Sigmoid colon (tissue), 6 donors: ENCODE measurements at regions not wholly inside any gene's neighbourhood (a gene's known extent, or its start where the extent isn't known, plus 50 kb on each side); places are given as distances from the start of the nearest gene placed in this dataset.
"Not testable (repeated sequence)": the region's sequence is repeated elsewhere in the genome, so short reads cannot be mapped to it uniquely, and the experiment has no call there.

Source experiments
- DNase-seq: peaks from one replicate; pipeline ENCODE4 v3.0.0-alpha.2; 2019
- H3K27ac ChIP-seq, 4 donors: fragments of 200-600 bp; sonication (generic); one replicate each; pipeline ENCODE4 v1.5.1; 2016 to 2019; ENCODE audit warnings: mild to moderate bottlenecking in 1 of 4
- H3K27me3 ChIP-seq, 3 donors: fragments of 200-600 bp; sonication (generic); one replicate each; pipeline ENCODE4 v1.5.1; 2019; ENCODE audit warnings: mild to moderate bottlenecking in 1 of 3
- H3K36me3 ChIP-seq, 4 donors: fragments of 200-600 bp; sonication (generic); one replicate each; pipeline ENCODE4 v1.5.1; 2016 to 2019
- H3K4me1 ChIP-seq, 4 donors: fragments of 200-600 bp; sonication (generic); one replicate each; pipeline ENCODE4 v1.5.1; 2017 to 2019
- H3K4me3 ChIP-seq, 4 donors: fragments of 200-600 bp; sonication (generic); one replicate each; pipeline ENCODE4 v1.5.1; 2017 to 2019; ENCODE audit warnings: mild to moderate bottlenecking in 2 of 4, moderate library complexity in 1 of 4
- H3K9me3 ChIP-seq, 4 donors: fragments of 200-600 bp in 3 of 4; sonication (generic) in 3 of 4; one replicate each; pipeline versions ENCODE4 v1.5.1 to v1.6.1; 2013 to 2019
- EP300 ChIP-seq, 4 donors: sonication (generic); formaldehyde crosslinking; IDR thresholded peaks; one replicate each; pipeline ENCODE4 v1.6.1; 2017; ENCODE audit warnings: antibody characterized with exemption in 4 of 4
- POLR2A ChIP-seq, 2 donors: fragments of 450-650 bp; IDR thresholded peaks; one replicate each; pipeline ENCODE4 v1.6.1; 2016; ENCODE audit warnings: antibody characterized with exemption in 2 of 2, mild to moderate bottlenecking in 2 of 2, moderate library complexity in 2 of 2
- POLR2AphosphoS5 ChIP-seq, 4 donors: sonication (generic); formaldehyde crosslinking; IDR thresholded peaks; one replicate each; pipeline ENCODE4 v1.6.1; 2017; ENCODE audit warnings: antibody characterized with exemption in 4 of 4
- WGBS, 2 donors: extraction: QIAGEN DNeasy Blood & Tissue Kit; methylation state at CpG; one replicate each; pipeline ENCODE4 v1.1.7; 2013; 5-methylcytosine and 5-hydroxymethylcytosine counted together
- intact Hi-C: fragments of 100-400 bp; cut with DNase I; formaldehyde crosslinking; loops from one replicate; pipeline ENCODE4 v1.15.1; 2023
- TF ChIP-seq, protein P1 (sequence below), 4 experiments: fragments of 450-650 bp in 3 of 4; fragments of 200-600 bp in 1 of 4; IDR thresholded peaks; one replicate each; pipeline ENCODE4 v1.5.1; 2016 to 2019; ENCODE audit warnings: antibody characterized with exemption in 4 of 4, mild to moderate bottlenecking in 3 of 4, moderate library complexity in 2 of 4
- donor health status: healthy with polysubstance abuse.
- donor health status: healthy.

DNA sequence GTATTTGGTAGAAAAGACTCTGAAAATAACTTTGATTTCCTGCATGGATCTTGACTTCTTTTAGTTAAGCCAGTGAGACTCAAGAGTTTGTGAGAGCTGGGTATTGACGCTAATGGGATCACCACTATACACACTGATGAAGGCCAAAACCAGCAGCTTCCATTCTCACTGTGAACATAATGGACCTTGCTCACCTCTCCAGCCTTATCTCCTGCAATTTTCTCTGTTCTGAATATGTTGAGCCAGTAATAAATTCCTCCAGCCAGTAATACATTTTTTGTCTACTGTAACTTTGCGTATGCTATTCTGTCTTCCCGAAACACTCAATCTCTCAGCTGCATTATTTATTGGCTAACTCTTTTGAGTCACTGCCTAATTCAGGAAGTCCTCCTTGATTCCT is 111.6 kb upstream of the PPP2R5A start:
- Histone ChIP-seq H3K4me3 (no peak overlapping the region), H3K9me3 (no peaks in the 10 kb centered on the region), H3K27me3 (no peaks in the 10 kb centered on the region), H3K36me3 (no peaks in the 10 kb centered on the region), H3K4me1 (no peaks in the 10 kb centered on the region), H3K27ac (no peak overlapping the region)
- no peak for DNase-seq
- 89 to 97% methylated on average over 3 of the region's 3 CpGs for WGBS, 2 donors
- intact Hi-C loops, result no loop called here
- no peak for TF ChIP-seq POLR2A (IDR thresholded peaks at IDR 0.05)
- no peak for TF ChIP-seq EP300 (IDR thresholded peaks at IDR 0.05)
- TF ChIP-seq, protein P1, sequence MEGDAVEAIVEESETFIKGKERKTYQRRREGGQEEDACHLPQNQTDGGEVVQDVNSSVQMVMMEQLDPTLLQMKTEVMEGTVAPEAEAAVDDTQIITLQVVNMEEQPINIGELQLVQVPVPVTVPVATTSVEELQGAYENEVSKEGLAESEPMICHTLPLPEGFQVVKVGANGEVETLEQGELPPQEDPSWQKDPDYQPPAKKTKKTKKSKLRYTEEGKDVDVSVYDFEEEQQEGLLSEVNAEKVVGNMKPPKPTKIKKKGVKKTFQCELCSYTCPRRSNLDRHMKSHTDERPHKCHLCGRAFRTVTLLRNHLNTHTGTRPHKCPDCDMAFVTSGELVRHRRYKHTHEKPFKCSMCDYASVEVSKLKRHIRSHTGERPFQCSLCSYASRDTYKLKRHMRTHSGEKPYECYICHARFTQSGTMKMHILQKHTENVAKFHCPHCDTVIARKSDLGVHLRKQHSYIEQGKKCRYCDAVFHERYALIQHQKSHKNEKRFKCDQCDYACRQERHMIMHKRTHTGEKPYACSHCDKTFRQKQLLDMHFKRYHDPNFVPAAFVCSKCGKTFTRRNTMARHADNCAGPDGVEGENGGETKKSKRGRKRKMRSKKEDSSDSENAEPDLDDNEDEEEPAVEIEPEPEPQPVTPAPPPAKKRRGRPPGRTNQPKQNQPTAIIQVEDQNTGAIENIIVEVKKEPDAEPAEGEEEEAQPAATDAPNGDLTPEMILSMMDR (IDR thresholded peaks at IDR 0.05), result no peak
- TF ChIP-seq POLR2AphosphoS5 (IDR thresholded peaks at IDR 0.05), result no peak

DNA sequence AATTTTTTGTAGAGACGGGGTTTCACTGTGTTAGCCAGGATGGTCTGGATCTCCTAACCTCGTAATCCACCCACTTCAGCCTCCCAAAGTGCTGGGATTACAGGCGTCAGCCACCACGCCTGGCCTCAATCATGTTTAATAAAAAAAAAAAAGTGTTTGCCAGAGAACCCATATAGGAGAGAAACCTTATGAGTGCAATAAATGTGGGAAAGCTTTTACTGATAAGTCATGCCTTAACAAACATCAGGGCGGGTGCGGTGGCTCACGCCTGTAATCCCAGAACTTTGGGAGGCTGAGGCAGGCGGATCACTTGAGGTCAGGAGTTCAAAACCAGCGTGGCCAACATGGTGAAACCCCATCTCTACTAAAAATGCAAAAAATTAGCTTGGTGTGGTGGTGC is 110.9 kb upstream of the PPP2R5A start:
- H3K9me3 ChIP-seq, H3K4me3 ChIP-seq, DNase-seq, H3K4me1 ChIP-seq, H3K27me3 ChIP-seq, intact Hi-C loops, H3K36me3 ChIP-seq, H3K27ac ChIP-seq: not testable (repeated sequence)
- 47 to 90% methylated on average over 9 of the region's 9 CpGs for WGBS, 2 donors

DNA sequence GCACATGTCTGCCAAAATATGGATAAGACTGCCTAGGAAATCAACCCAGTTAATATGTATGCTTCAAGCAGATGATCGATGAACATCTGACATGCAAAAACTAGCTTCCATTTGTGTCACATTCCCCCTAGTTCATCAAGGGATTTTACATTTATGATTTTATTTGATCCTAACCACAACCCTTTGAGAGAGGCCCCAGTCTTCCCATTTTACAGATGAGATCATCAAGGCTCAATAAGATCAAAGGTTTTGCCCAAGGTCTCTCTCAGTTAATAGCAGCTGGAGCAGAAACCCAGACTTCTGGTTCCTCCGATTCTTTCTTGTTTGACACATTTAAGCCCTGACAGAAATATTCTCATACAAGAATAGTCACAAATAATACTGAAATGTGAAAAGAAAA is 107.7 kb upstream of the PPP2R5A start:
- Histone ChIP-seq H3K9me3 (no peaks in the 10 kb centered on the region), H3K27me3 (no peaks in the 10 kb centered on the region), H3K4me3 (no peak overlapping the region), H3K36me3 (no peaks in the 10 kb centered on the region), H3K27ac (no peak overlapping the region), H3K4me1 (no peaks in the 10 kb centered on the region)
- no peak for DNase-seq
- TF ChIP-seq POLR2AphosphoS5 (IDR thresholded peaks at IDR 0.05) (no peak), POLR2A (IDR thresholded peaks at IDR 0.05) (no peak), EP300 (IDR thresholded peaks at IDR 0.05) (no peak)
- TF ChIP-seq, protein P1 (IDR thresholded peaks at IDR 0.05), result no peak
- WGBS, 2 donors, result 97 to 98% methylated on average over 2 of the region's 2 CpGs
- intact Hi-C loops, result no loop called here

DNA sequence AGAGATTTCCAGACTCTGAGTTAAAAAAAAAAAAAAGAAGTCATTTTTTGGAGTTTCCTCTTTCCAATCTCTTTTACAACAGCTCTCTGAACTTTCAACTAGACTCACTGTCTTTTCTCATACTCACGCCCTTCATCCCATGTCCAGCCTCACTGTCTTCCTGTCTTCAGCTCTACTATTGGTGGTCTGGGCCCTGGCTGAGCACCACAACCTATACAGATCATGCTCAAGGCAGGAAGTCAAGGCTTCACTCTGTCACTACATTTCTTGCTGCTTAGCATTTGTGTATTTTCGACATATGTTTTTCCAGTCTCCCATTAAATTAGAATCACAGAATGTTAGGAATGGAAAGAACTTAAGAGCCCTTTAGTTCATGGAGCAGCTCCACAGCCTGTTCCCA is 106.4 kb upstream of the PPP2R5A start:
- Histone ChIP-seq H3K4me3 (no peak overlapping the region), H3K27ac (no peak overlapping the region), H3K9me3 (no peaks in the 10 kb centered on the region), H3K27me3 (no peaks in the 10 kb centered on the region), H3K36me3 (no peaks in the 10 kb centered on the region), H3K4me1 (no peaks in the 10 kb centered on the region)
- 79 to 83% methylated on average over 2 of the region's 2 CpGs for WGBS, 2 donors
- DNase-seq, result no peak
- intact Hi-C loops, result no loop called here
- TF ChIP-seq POLR2A (IDR thresholded peaks at IDR 0.05) (no peak), POLR2AphosphoS5 (IDR thresholded peaks at IDR 0.05) (no peak), EP300 (IDR thresholded peaks at IDR 0.05) (no peak)
- TF ChIP-seq, protein P1 (IDR thresholded peaks at IDR 0.05), result no peak

GRCh38 chr1:212179394-212180076 is 105.7 kb upstream of the PPP2R5A start:
- Histone ChIP-seq H3K4me1 (no peaks in the 10 kb centered on the region), H3K4me3 (no peak overlapping the region), H3K27ac (no peak overlapping the region), H3K9me3 (no peaks in the 10 kb centered on the region), H3K27me3 (no peaks in the 10 kb centered on the region), H3K36me3 (no peaks in the 10 kb centered on the region)
- no peak for TF ChIP-seq POLR2AphosphoS5 (IDR thresholded peaks at IDR 0.05)
- TF ChIP-seq, protein P1 (IDR thresholded peaks at IDR 0.05), result no peak
- TF ChIP-seq EP300 (IDR thresholded peaks at IDR 0.05), result no peak
- TF ChIP-seq POLR2A (IDR thresholded peaks at IDR 0.05), result no peak
- 89 to 94% methylated on average over 2 of the region's 2 CpGs for WGBS, 2 donors
- intact Hi-C loops, result no loop called here
- DNase-seq, result no peak
